ENCODE measurements at regions not wholly inside any gene's neighbourhood (a gene's known extent, or its start where the extent isn't known, plus 50 kb on each side); places are given as distances from the start of the nearest gene placed in this dataset.

- TF ChIP-seq, protein P1, sequence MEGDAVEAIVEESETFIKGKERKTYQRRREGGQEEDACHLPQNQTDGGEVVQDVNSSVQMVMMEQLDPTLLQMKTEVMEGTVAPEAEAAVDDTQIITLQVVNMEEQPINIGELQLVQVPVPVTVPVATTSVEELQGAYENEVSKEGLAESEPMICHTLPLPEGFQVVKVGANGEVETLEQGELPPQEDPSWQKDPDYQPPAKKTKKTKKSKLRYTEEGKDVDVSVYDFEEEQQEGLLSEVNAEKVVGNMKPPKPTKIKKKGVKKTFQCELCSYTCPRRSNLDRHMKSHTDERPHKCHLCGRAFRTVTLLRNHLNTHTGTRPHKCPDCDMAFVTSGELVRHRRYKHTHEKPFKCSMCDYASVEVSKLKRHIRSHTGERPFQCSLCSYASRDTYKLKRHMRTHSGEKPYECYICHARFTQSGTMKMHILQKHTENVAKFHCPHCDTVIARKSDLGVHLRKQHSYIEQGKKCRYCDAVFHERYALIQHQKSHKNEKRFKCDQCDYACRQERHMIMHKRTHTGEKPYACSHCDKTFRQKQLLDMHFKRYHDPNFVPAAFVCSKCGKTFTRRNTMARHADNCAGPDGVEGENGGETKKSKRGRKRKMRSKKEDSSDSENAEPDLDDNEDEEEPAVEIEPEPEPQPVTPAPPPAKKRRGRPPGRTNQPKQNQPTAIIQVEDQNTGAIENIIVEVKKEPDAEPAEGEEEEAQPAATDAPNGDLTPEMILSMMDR (IDR thresholded peaks at IDR 0.05), result no peak
Measured at GRCh38 chr15:98543237-98543636, 105.1 kb upstream of the IGF1R start.

- TF ChIP-seq, protein P1 (IDR thresholded peaks at IDR 0.05), result no peak
Measured at GRCh38 chr15:98546329-98546728, 102.0 kb upstream of the IGF1R start.

GRCh38 chr15:98547275-98547674 lies 101.1 kb upstream of the IGF1R start:
- TF ChIP-seq, protein P1 (IDR thresholded peaks at IDR 0.05), result no peak

DNA sequence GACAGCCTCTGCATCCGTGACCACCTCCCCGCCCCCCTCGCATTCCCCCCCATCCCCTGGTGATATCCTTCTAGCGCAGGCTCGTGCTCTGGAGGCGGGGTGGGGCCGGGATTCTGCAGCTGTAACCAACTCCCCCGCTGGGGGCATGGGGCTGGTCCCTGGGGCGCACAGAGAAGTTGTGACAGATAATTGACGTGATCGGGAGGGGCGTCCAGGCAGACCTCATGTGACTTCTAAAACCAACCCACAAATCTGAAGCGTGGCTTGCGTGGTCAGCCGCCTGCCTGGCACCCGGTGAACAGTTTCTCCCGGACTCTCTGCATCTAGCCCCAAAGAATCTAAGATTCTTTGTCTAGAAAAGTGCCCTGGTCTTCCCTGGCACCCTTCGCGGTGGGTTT lies 100.6 kb upstream of the IGF1R start:
- TF ChIP-seq, protein P1 (IDR thresholded peaks at IDR 0.05), result no peak

DNA sequence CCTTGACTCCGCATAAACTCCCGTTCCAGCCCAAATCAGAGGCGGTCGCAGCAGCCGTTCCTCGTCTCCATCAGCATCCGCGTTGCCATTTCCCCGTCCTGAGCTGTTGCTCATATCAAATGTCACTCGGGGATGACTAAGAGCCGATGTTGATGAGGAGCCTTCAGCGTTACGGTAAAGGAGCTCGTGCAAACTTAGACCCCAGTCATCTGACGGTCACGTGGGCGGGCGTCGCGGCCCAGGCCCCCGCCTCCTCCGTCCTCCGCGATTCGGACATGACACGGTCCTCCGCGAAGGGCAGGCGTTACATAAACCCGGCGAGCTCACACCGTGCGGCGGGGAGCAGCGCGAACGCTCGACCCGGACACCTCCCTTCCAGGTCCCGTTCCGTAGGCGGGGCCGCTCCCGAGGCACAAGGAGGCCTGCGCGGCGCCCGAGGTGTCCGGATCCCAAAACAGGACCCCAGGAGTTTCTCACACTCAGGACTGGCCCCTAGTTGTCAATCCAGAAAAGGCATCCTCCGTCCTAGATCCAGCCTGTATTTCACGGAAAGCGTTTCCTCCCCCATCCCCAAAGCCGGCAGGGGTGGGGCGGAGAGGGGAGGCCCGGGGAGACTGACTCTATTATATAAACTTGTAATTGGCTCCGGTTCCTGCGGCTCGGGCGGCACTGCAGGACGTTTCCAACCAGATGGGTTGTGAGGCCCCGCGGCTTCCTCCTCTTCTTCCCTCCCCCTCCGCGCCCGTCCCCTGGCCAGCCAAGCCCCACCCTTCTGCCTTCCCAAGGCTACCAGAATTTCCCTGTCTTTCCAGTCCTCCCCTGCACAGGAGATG lies 100.0 kb upstream of the IGF1R start:
- TF ChIP-seq, protein P1 (IDR thresholded peaks at IDR 0.05), result no peak

DNA sequence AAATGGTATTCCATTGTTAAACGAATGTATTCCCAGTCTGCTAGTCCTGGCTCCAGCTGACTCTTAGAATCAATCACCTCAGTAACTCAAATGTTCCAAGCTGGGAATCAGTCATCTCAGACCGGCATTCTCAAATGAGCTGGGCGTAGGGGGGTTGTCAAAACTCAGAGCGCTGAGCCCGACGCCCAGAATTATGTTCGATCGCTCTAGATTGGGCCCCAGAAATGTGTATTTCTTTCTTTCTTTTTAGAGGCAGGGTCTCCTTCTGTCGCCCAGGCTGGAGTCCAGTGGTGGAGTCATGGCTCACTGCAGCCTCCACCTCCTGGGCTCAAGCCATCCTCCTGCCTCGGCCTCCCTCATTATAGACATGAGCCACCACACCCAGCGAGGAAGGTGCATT lies 99.3 kb upstream of the IGF1R start:
- TF ChIP-seq, protein P1 (IDR thresholded peaks at IDR 0.05), result no peak

GRCh38 chr15:98549741-98550140 lies 98.6 kb upstream of the IGF1R start:
- TF ChIP-seq, protein P1 (IDR thresholded peaks at IDR 0.05), result no peak
